ENCODE measurements at regions not wholly inside any gene's neighbourhood (a gene's known extent, or its start where the extent isn't known, plus 50 kb on each side); places are given as distances from the start of the nearest gene placed in this dataset.

GRCh38 chr5:124261848-124262247 is 484.6 kb downstream of the ZNF608 start:
- Histone ChIP-seq H3K79me2 (ENCODE audit: insufficient read depth, low read depth) (no peaks in the 10 kb centered on the region), H3K27ac (no peak overlapping the region), H3K4me3 (IDR thresholded peaks at IDR 0.05; ENCODE audit: insufficient read depth, low read depth, low read length) (no peak overlapping the region), H3K36me3 (ENCODE audit: insufficient read depth) (no peaks in the 10 kb centered on the region), H2AFZ (ENCODE audit: low read depth) (no peak overlapping the region), H3K4me1 (ENCODE audit: low read depth, poor library complexity, severe bottlenecking) (no peaks in the 10 kb centered on the region), H3K9ac (no peak overlapping the region), H3K27me3 (ENCODE audit: insufficient read depth, low read depth) (no peaks in the 10 kb centered on the region), H3K4me2 (no peak overlapping the region), H4K20me1 (ENCODE audit: insufficient read depth) (no peaks in the 10 kb centered on the region)
- TF ChIP-seq CTCF (conservative IDR thresholded peaks at IDR 0.05; ENCODE audit: low read depth, low read length) = no peak

GRCh38 chr5:124260921-124261515 is 485.4 kb downstream of the ZNF608 start:
- TF ChIP-seq CTCF (conservative IDR thresholded peaks at IDR 0.05; ENCODE audit: low read depth, low read length) = no peak

GRCh38 chr5:124259017-124259416 is 487.4 kb downstream of the ZNF608 start:
- Histone ChIP-seq H3K36me3 (ENCODE audit: insufficient read depth) (no peaks in the 10 kb centered on the region), H3K79me2 (ENCODE audit: insufficient read depth, low read depth) (no peaks in the 10 kb centered on the region), H3K27ac (no peak overlapping the region), H3K27me3 (ENCODE audit: insufficient read depth, low read depth) (no peaks in the 10 kb centered on the region), H4K20me1 (ENCODE audit: insufficient read depth) (no peaks in the 10 kb centered on the region), H3K9ac (no peak overlapping the region), H3K4me2 (no peak overlapping the region), H3K4me1 (ENCODE audit: low read depth, poor library complexity, severe bottlenecking) (no peaks in the 10 kb centered on the region), H3K4me3 (IDR thresholded peaks at IDR 0.05; ENCODE audit: insufficient read depth, low read depth, low read length) (no peak overlapping the region), H2AFZ (ENCODE audit: low read depth) (no peak overlapping the region)
- TF ChIP-seq CTCF (conservative IDR thresholded peaks at IDR 0.05; ENCODE audit: low read depth, low read length) = no peak

More at GRCh38 chr5:124260921-124261515, 485.4 kb downstream of the ZNF608 start:
- no peak overlapping the region for H3K4me3 ChIP-seq (IDR thresholded peaks at IDR 0.05; ENCODE audit: insufficient read depth, low read depth, low read length)
- no peak overlapping the region for H2AFZ ChIP-seq (ENCODE audit: low read depth)
- H3K27me3 ChIP-seq (ENCODE audit: insufficient read depth, low read depth) = no peaks in the 10 kb centered on the region
- no peaks in the 10 kb centered on the region for H3K79me2 ChIP-seq (ENCODE audit: insufficient read depth, low read depth)
- H4K20me1 ChIP-seq (ENCODE audit: insufficient read depth) = no peaks in the 10 kb centered on the region
- H3K4me1 ChIP-seq (ENCODE audit: low read depth, poor library complexity, severe bottlenecking) = no peaks in the 10 kb centered on the region
- no peak overlapping the region for H3K4me2 ChIP-seq
- H3K36me3 ChIP-seq (ENCODE audit: insufficient read depth) = no peaks in the 10 kb centered on the region
- H3K27ac ChIP-seq = no peak overlapping the region
- no peak overlapping the region for H3K9ac ChIP-seq

- Histone ChIP-seq H4K20me1 (ENCODE audit: insufficient read depth) (no peaks in the 10 kb centered on the region), H3K36me3 (ENCODE audit: insufficient read depth) (no peaks in the 10 kb centered on the region), H2AFZ (ENCODE audit: low read depth) (no peak overlapping the region), H3K9ac (no peak overlapping the region), H3K4me2 (no peak overlapping the region), H3K4me1 (ENCODE audit: low read depth, poor library complexity, severe bottlenecking) (no peaks in the 10 kb centered on the region), H3K4me3 (IDR thresholded peaks at IDR 0.05; ENCODE audit: insufficient read depth, low read depth, low read length) (no peak overlapping the region), H3K79me2 (ENCODE audit: insufficient read depth, low read depth) (no peaks in the 10 kb centered on the region), H3K27me3 (ENCODE audit: insufficient read depth, low read depth) (no peaks in the 10 kb centered on the region), H3K27ac (no peak overlapping the region)
- TF ChIP-seq CTCF (conservative IDR thresholded peaks at IDR 0.05; ENCODE audit: low read depth, low read length) = no peak
These were observed 489.4 kb downstream of the ZNF608 start for GRCh38 chr5:124257048-124257447.
